Ishikawa (cell line): ENCODE measurements at regions not wholly inside any gene's neighbourhood (a gene's known extent, or its start where the extent isn't known, plus 50 kb on each side); places are given as distances from the start of the nearest gene placed in this dataset.

Source experiments
- CEBPB ChIP-seq: IDR thresholded peaks from 2 replicates; pipeline ENCODE4 v1.6.1; 2012
- CREB1 ChIP-seq: IDR thresholded peaks from 2 replicates; pipeline ENCODE4 v1.6.1; 2012; ENCODE audit warnings: low read depth
- EGR1 ChIP-seq: IDR thresholded peaks from 2 replicates; pipeline ENCODE4 v1.6.1; 2012
- EP300 ChIP-seq: IDR thresholded peaks from 2 replicates; pipeline ENCODE4 v1.6.1; 2012; ENCODE audit warnings: borderline replicate concordance
- FOXM1 ChIP-seq: IDR thresholded peaks from 2 replicates; pipeline ENCODE4 v1.6.1; 2012; ENCODE audit warnings: low read depth, borderline replicate concordance
- NFIC ChIP-seq: IDR thresholded peaks from 2 replicates; pipeline ENCODE4 v1.6.1; 2012
- RAD21 ChIP-seq: IDR thresholded peaks from 2 replicates; pipeline ENCODE4 v1.6.1; 2012; ENCODE audit warnings: low read depth
- REST ChIP-seq: IDR thresholded peaks from 2 replicates; pipeline ENCODE4 v1.6.1; 2012; ENCODE audit warnings: low read depth, mild to moderate bottlenecking
- TAF1 ChIP-seq: IDR thresholded peaks from 2 replicates; pipeline ENCODE4 v1.6.1; 2012; ENCODE audit warnings: low read depth, mild to moderate bottlenecking
- TCF12 ChIP-seq: IDR thresholded peaks from 2 replicates; pipeline ENCODE4 v1.6.1; 2012; ENCODE audit warnings: low read depth
- TEAD4 ChIP-seq: IDR thresholded peaks from 2 replicates; pipeline ENCODE4 v1.6.1; 2012
- YY1 ChIP-seq: IDR thresholded peaks from 2 replicates; pipeline ENCODE4 v1.6.1; 2012; ENCODE audit warnings: low read depth
- ZBTB7A ChIP-seq: IDR thresholded peaks from 2 replicates; pipeline ENCODE4 v1.6.1; 2012; ENCODE audit warnings: low read depth
- TF ChIP-seq, protein P1 (sequence below): IDR thresholded peaks from 2 replicates; pipeline ENCODE4 v1.6.1; 2012
- TF ChIP-seq, protein P2 (sequence below): IDR thresholded peaks from 2 replicates; pipeline ENCODE4 v1.6.1; 2012

GRCh38 chr13:84358601-84359000, 476.3 kb upstream of the SLITRK1 start:
- TF ChIP-seq CREB1, result no peak
- TF ChIP-seq YY1, result no peak
- TF ChIP-seq CEBPB, result no peak
- no peak for TF ChIP-seq NFIC
- TF ChIP-seq, protein P1, sequence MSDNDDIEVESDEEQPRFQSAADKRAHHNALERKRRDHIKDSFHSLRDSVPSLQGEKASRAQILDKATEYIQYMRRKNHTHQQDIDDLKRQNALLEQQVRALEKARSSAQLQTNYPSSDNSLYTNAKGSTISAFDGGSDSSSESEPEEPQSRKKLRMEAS, result no peak
- TF ChIP-seq EP300, result no peak
- no peak for TF ChIP-seq TEAD4
- TF ChIP-seq ZBTB7A, result no peak
- TF ChIP-seq RAD21, result no peak
- TF ChIP-seq TCF12, result no peak
- no peak for TF ChIP-seq TAF1
- TF ChIP-seq EGR1, result no peak
- TF ChIP-seq FOXM1, result no peak
- TF ChIP-seq REST, result no peak
- TF ChIP-seq, protein P2, sequence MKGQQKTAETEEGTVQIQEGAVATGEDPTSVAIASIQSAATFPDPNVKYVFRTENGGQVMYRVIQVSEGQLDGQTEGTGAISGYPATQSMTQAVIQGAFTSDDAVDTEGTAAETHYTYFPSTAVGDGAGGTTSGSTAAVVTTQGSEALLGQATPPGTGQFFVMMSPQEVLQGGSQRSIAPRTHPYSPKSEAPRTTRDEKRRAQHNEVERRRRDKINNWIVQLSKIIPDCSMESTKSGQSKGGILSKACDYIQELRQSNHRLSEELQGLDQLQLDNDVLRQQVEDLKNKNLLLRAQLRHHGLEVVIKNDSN, result no peak

- no peak for TF ChIP-seq NFIC
- TF ChIP-seq RAD21, result no peak
- no peak for TF ChIP-seq EGR1
- no peak for TF ChIP-seq FOXM1
- no peak for TF ChIP-seq CREB1
- TF ChIP-seq REST, result no peak
- TF ChIP-seq CEBPB, result no peak
- no peak for TF ChIP-seq ZBTB7A
- TF ChIP-seq, protein P2, result no peak
- TF ChIP-seq, protein P1, result no peak
- TF ChIP-seq EP300, result no peak
- no peak for TF ChIP-seq TCF12
- TF ChIP-seq YY1, result no peak
- TF ChIP-seq TAF1, result no peak
Measured at GRCh38 chr13:84352946-84353345, 470.7 kb upstream of the SLITRK1 start.

DNA sequence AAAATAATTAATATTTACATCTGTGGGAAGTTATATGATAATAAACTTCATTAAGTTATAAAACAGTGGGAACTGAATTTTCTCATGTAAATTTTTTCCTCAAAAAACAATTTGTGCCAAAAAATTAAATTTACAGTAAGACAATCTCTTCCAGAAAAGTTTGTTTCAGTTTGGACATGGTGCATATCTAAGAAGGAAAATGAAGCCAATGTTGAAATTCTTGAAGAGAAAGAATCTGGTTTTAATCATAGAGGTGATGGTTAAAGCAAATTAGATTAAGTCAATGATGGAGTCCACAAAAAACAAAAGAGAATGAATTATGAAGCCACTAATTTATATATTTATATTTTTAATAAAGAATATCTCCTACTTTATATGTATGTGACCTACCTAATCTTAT, 457.2 kb upstream of the SLITRK1 start:
- no peak for TF ChIP-seq REST
- TF ChIP-seq TEAD4, result no peak
- TF ChIP-seq, protein P2, result no peak
- TF ChIP-seq YY1, result no peak
- TF ChIP-seq ZBTB7A, result no peak
- TF ChIP-seq TAF1, result no peak
- TF ChIP-seq RAD21, result no peak
- TF ChIP-seq EP300, result no peak
- no peak for TF ChIP-seq CREB1
- TF ChIP-seq FOXM1, result no peak
- TF ChIP-seq CEBPB, result no peak
- TF ChIP-seq EGR1, result no peak
- no peak for TF ChIP-seq NFIC
- no peak for TF ChIP-seq TCF12
- TF ChIP-seq, protein P1, result no peak

- no peak for TF ChIP-seq CEBPB
- TF ChIP-seq, protein P2, result no peak
- no peak for TF ChIP-seq TEAD4
- TF ChIP-seq YY1, result no peak
- no peak for TF ChIP-seq CREB1
Measured at GRCh38 chr13:84332346-84332745, 450.1 kb upstream of the SLITRK1 start.
